Heart left ventricle (tissue), 16 donors: ENCODE measurements at regions not wholly inside any gene's neighbourhood (a gene's known extent, or its start where the extent isn't known, plus 50 kb on each side); places are given as distances from the start of the nearest gene placed in this dataset.
A peak's percentile ranks its signal among the peaks of the same experiment; 100 is the strongest.

Experiments
- ATAC-seq, 4 donors: fragments of 200-7000 bp; cut with Tn5 transposase; one replicate each; pipeline ENCODE4 v1.9.1; 2020 to 2022; ENCODE audit warnings: moderate library complexity in 4 of 4, mild to moderate bottlenecking in 3 of 4, moderate number of reproducible peaks in 1 of 4
- DNase-seq, 5 donors: peaks; one replicate each; pipeline ENCODE4 v3.0.0-alpha.2; 2020
- H3K27ac ChIP-seq, 12 donors: fragments of 200-600 bp; sonication (generic) in 4 of 12; one replicate each; pipeline versions ENCODE4 v1.5.0 to v1.8.0; 2016 to 2022; ENCODE audit warnings: mild to moderate bottlenecking in 2 of 12
- H3K27me3 ChIP-seq, 9 donors: fragments of 200-600 bp; sonication (generic) in 2 of 9; one replicate each; pipeline versions ENCODE4 v1.5.1 to v1.8.0; 2016 to 2022; ENCODE audit warnings: mild to moderate bottlenecking in 3 of 9
- H3K36me3 ChIP-seq, 9 donors: fragments of 200-600 bp; sonication (generic) in 2 of 9; one replicate each; pipeline versions ENCODE4 v1.5.0 to v1.8.0; 2018 to 2022; ENCODE audit warnings: mild to moderate bottlenecking in 2 of 9
- H3K4me1 ChIP-seq, 12 donors: fragments of 200-600 bp; sonication (generic) in 4 of 12; one replicate each; pipeline versions ENCODE4 v1.5.0 to v1.8.0; 2016 to 2022; ENCODE audit warnings: mild to moderate bottlenecking in 3 of 12
- H3K4me3 ChIP-seq, 12 donors: fragments of 200-600 bp; sonication (generic) in 4 of 12; one replicate each; pipeline versions ENCODE4 v1.5.0 to v1.8.0; 2017 to 2022; ENCODE audit warnings: mild to moderate bottlenecking in 9 of 12, moderate library complexity in 4 of 12
- H3K9me3 ChIP-seq, 12 donors: fragments of 200-600 bp; sonication (generic) in 4 of 12; one replicate each; pipeline versions ENCODE4 v1.5.0 to v1.8.0; 2016 to 2022; ENCODE audit warnings: mild to moderate bottlenecking in 1 of 12
- CTCF ChIP-seq, 12 donors: fragments of 200-600 bp; sonication (generic) in 4 of 12; IDR thresholded peaks; one replicate each; pipeline versions ENCODE4 v1.5.0 to v1.8.0; 2018 to 2022; ENCODE audit warnings: antibody characterized with exemption in 12 of 12, mild to moderate bottlenecking in 5 of 12
- POLR2A ChIP-seq, 2 donors: fragments of 450-650 bp; IDR thresholded peaks; one replicate each; pipeline ENCODE4 v1.6.1; 2017; ENCODE audit warnings: antibody characterized with exemption in 2 of 2, mild to moderate bottlenecking in 2 of 2, moderate library complexity in 2 of 2
- WGBS, 4 donors: extraction: QIAGEN DNeasy Blood & Tissue Kit in 2 of 4; methylation state at CpG; one replicate each; pipeline versions ENCODE4 v1.1.5 to v1.1.7; 2013 to 2018; 5-methylcytosine and 5-hydroxymethylcytosine counted together
- intact Hi-C, 10 donors: fragments of 100-400 bp; cut with DNase I; formaldehyde crosslinking; loops; one replicate each; pipeline versions ENCODE4 v1.11.1 to v1.14.2; 2022
- donor health status: ischemic (EF 13 %, LVEDD 7.1; RV severe dilation, severe dysfunction).
- donor health status: healthy with polysubstance abuse.
- donor health status: DM: no; HTN: yes; CAD: no.
- donor health status: DM: no; HTN: no; CAD: no.
- donor health status: ischemic (EF 25% LVEDD 6.9; RV normal size, moderate dysfunction).
- donor health status: ischemic (EF 25% LVEDD 5.7; RV mildly dilated, moderate dysfunction).
- donor health status: healthy.
- donor health status: DM: yes; HTN: yes; CAD: no.
- donor health status: ischemic (EF 35%, LVEDD 5.7; RV mildly dilated, moderate dysfunction).
- donor health status: nonischemic (EF 11% LVEDD 7.7; RV severe dilation, severe dysfunction).
- donor health status: DM: yes; HTN: yes; CAD: no.
- donor health status: PGD.
- donor health status: ischemic (EF 29% LVEDD 5.4; RV normal size, mild dysfunction).
- donor health status: nonischemic (EF 23%, LVEDD 6.1; RV moderate dilation, normal function).

- 76 to 91% (median 86%) methylated on average over 2 of the region's 2 CpGs for WGBS, 4 donors
- H3K36me3 ChIP-seq, result no peaks in the 10 kb centered on the region
- TF ChIP-seq CTCF (IDR thresholded peaks at IDR 0.05) (no peak), POLR2A (IDR thresholded peaks at IDR 0.05) (no peak)
- no peak for ATAC-seq
- H3K27me3 ChIP-seq, result no peaks in the 10 kb centered on the region
- no peaks in the 10 kb centered on the region for H3K4me1 ChIP-seq
- H3K27ac ChIP-seq, result no peak overlapping the region
- no peaks in the 10 kb centered on the region for H3K9me3 ChIP-seq
- no peak overlapping the region for H3K4me3 ChIP-seq
- DNase-seq, result no peak
- intact Hi-C loops, result no loop called here
Measured at GRCh38 chr12:102551186-102551585, 70.8 kb upstream of the IGF1 start.

- Histone ChIP-seq H3K9me3 (no peaks in the 10 kb centered on the region), H3K36me3 (no peaks in the 10 kb centered on the region), H3K4me1 (no peaks in the 10 kb centered on the region), H3K4me3 (no peak overlapping the region), H3K27me3 (no peaks in the 10 kb centered on the region), H3K27ac (no peak overlapping the region)
- WGBS, 4 donors, result 44 to 66% (median 47%) methylated on average over 5 of the region's 5 CpGs
- intact Hi-C loops, result no loop called here
- ATAC-seq (no peak), DNase-seq (no peak)
- TF ChIP-seq CTCF (IDR thresholded peaks at IDR 0.05), result no peak
Measured at GRCh38 chr12:102549691-102550090, 69.3 kb upstream of the IGF1 start.

- intact Hi-C loops, result no loop called here
- H3K4me1 ChIP-seq, result no peaks in the 10 kb centered on the region
- DNase-seq, result peak in 3 of 5 donors; percentile 51 to 64 (median 58)
- no peaks in the 10 kb centered on the region for H3K9me3 ChIP-seq
- peak in 2 of 4 donors; percentile 26 to 55 for ATAC-seq
- no peaks in the 10 kb centered on the region for H3K27me3 ChIP-seq
- H3K4me3 ChIP-seq, result no peak overlapping the region
- no peaks in the 10 kb centered on the region for H3K36me3 ChIP-seq
- H3K27ac ChIP-seq, result no peak overlapping the region
- WGBS, 4 donors, result 24 to 39% (median 33%) methylated on average over 3 of the region's 3 CpGs
- TF ChIP-seq CTCF (IDR thresholded peaks at IDR 0.05) (no peak), POLR2A (IDR thresholded peaks at IDR 0.05) (no peak)
Measured at GRCh38 chr12:102548543-102548942, 68.2 kb upstream of the IGF1 start.

- WGBS, 4 donors, result 65 to 81% (median 71%) methylated on average over 5 of the region's 5 CpGs
Measured at GRCh38 chr12:102543494-102544485, 63.4 kb upstream of the IGF1 start.

More at GRCh38 chr12:102543494-102544485, 63.4 kb upstream of the IGF1 start:
- intact Hi-C loops, result no loop called here
- ATAC-seq, result peak in 1 of 4 donors; percentile 39
- DNase-seq, result no peak
- no peaks in the 10 kb centered on the region for H3K4me1 ChIP-seq
- no peaks in the 10 kb centered on the region for H3K9me3 ChIP-seq
- H3K27me3 ChIP-seq, result no peaks in the 10 kb centered on the region
- peak overlapping the region in 5 of 12 donors; percentile 13 to 52 (median 33) for H3K27ac ChIP-seq
- TF ChIP-seq CTCF (IDR thresholded peaks at IDR 0.05) (peak in 2 of 12 donors; percentile 11 to 21), POLR2A (IDR thresholded peaks at IDR 0.05) (no peak)
- no peak overlapping the region for H3K4me3 ChIP-seq
- H3K36me3 ChIP-seq, result no peaks in the 10 kb centered on the region
